ENCODE measurements at regions not wholly inside any gene's neighbourhood (a gene's known extent, or its start where the extent isn't known, plus 50 kb on each side); places are given as distances from the start of the nearest gene placed in this dataset.

GRCh38 chr4:180134091-180134866, 2108.9 kb upstream of the TENM3 start:
- Histone ChIP-seq H3K27ac (ENCODE audit: low read length) (no peak overlapping the region), H2AFZ (ENCODE audit: low read length) (no peak overlapping the region), H3K4me2 (ENCODE audit: low read depth, low read length, poor library complexity, severe bottlenecking) (no peak overlapping the region)

GRCh38 chr4:180141734-180142133, 2101.5 kb upstream of the TENM3 start:
- H4K20me1 ChIP-seq (ENCODE audit: insufficient read depth, low read depth, low read length), result no peaks in the 10 kb centered on the region
- H3K36me3 ChIP-seq (ENCODE audit: insufficient read depth, low read length), result no peaks in the 10 kb centered on the region
- H3K9me2 ChIP-seq (replicated peaks; ENCODE audit: insufficient read depth, low read length), result no peaks in the 10 kb centered on the region
- H3K4me3 ChIP-seq (ENCODE audit: low read length), result no peak overlapping the region
- no peaks in the 10 kb centered on the region for H3K4me1 ChIP-seq (ENCODE audit: low read length)
- no peak overlapping the region for H3K4me2 ChIP-seq (ENCODE audit: low read depth, low read length, poor library complexity, severe bottlenecking)
- no peaks in the 10 kb centered on the region for H3K9me3 ChIP-seq (ENCODE audit: low read length)
- H3K79me2 ChIP-seq (ENCODE audit: low read length), result no peaks in the 10 kb centered on the region
- H3K27ac ChIP-seq (ENCODE audit: low read length), result no peak overlapping the region
- H3K27me3 ChIP-seq (ENCODE audit: low read length), result no peaks in the 10 kb centered on the region
- no peak for DNase-seq
- H3K9ac ChIP-seq (ENCODE audit: low read length), result no peak overlapping the region
- H2AFZ ChIP-seq (ENCODE audit: low read length), result no peak overlapping the region

More at GRCh38 chr4:180134091-180134866, 2108.9 kb upstream of the TENM3 start:
- Histone ChIP-seq H3K4me1 (ENCODE audit: low read length) (no peaks in the 10 kb centered on the region), H3K36me3 (ENCODE audit: insufficient read depth, low read length) (no peaks in the 10 kb centered on the region), H3K9ac (ENCODE audit: low read length) (no peak overlapping the region), H3K4me3 (ENCODE audit: low read length) (no peak overlapping the region), H3K79me2 (ENCODE audit: low read length) (no peaks in the 10 kb centered on the region), H3K27me3 (ENCODE audit: low read length) (no peaks in the 10 kb centered on the region), H4K20me1 (ENCODE audit: insufficient read depth, low read depth, low read length) (no peaks in the 10 kb centered on the region), H3K9me2 (replicated peaks; ENCODE audit: insufficient read depth, low read length) (no peaks in the 10 kb centered on the region), H3K9me3 (ENCODE audit: low read length) (no peaks in the 10 kb centered on the region)
- no peak for DNase-seq

- Histone ChIP-seq H3K79me2 (ENCODE audit: low read length) (no peaks in the 10 kb centered on the region), H3K9ac (ENCODE audit: low read length) (no peak overlapping the region), H3K4me1 (ENCODE audit: low read length) (no peaks in the 10 kb centered on the region), H3K9me3 (ENCODE audit: low read length) (no peaks in the 10 kb centered on the region), H3K27ac (ENCODE audit: low read length) (no peak overlapping the region), H3K27me3 (ENCODE audit: low read length) (no peaks in the 10 kb centered on the region), H4K20me1 (ENCODE audit: insufficient read depth, low read depth, low read length) (no peaks in the 10 kb centered on the region), H3K4me3 (ENCODE audit: low read length) (no peak overlapping the region), H2AFZ (ENCODE audit: low read length) (no peak overlapping the region), H3K4me2 (ENCODE audit: low read depth, low read length, poor library complexity, severe bottlenecking) (no peak overlapping the region), H3K36me3 (ENCODE audit: insufficient read depth, low read length) (no peaks in the 10 kb centered on the region), H3K9me2 (replicated peaks; ENCODE audit: insufficient read depth, low read length) (no peaks in the 10 kb centered on the region)
- no peak for DNase-seq
These were observed 2094.5 kb upstream of the TENM3 start for GRCh38 chr4:180148737-180149136.

GRCh38 chr4:180150818-180151217, 2092.4 kb upstream of the TENM3 start:
- no peak overlapping the region for H3K4me2 ChIP-seq (ENCODE audit: low read depth, low read length, poor library complexity, severe bottlenecking)
- no peaks in the 10 kb centered on the region for H3K9me2 ChIP-seq (replicated peaks; ENCODE audit: insufficient read depth, low read length)
- peak; percentile 46 for DNase-seq
- no peaks in the 10 kb centered on the region for H3K79me2 ChIP-seq (ENCODE audit: low read length)
- no peaks in the 10 kb centered on the region for H3K9me3 ChIP-seq (ENCODE audit: low read length)
- H2AFZ ChIP-seq (ENCODE audit: low read length), result no peak overlapping the region
- H3K4me1 ChIP-seq (ENCODE audit: low read length), result peaks cover 3% of the 10 kb centered on the region
- no peak overlapping the region for H3K4me3 ChIP-seq (ENCODE audit: low read length)
- H3K9ac ChIP-seq (ENCODE audit: low read length), result no peak overlapping the region
- no peaks in the 10 kb centered on the region for H4K20me1 ChIP-seq (ENCODE audit: insufficient read depth, low read depth, low read length)
- H3K36me3 ChIP-seq (ENCODE audit: insufficient read depth, low read length), result no peaks in the 10 kb centered on the region
- no peak overlapping the region for H3K27ac ChIP-seq (ENCODE audit: low read length)
- H3K27me3 ChIP-seq (ENCODE audit: low read length), result no peaks in the 10 kb centered on the region

- Histone ChIP-seq H3K9ac (ENCODE audit: low read length) (no peak overlapping the region), H3K36me3 (ENCODE audit: insufficient read depth, low read length) (no peaks in the 10 kb centered on the region), H3K9me2 (replicated peaks; ENCODE audit: insufficient read depth, low read length) (no peaks in the 10 kb centered on the region), H3K4me2 (ENCODE audit: low read depth, low read length, poor library complexity, severe bottlenecking) (no peak overlapping the region), H3K4me1 (ENCODE audit: low read length) (peaks cover 19% of the 10 kb centered on the region), H3K79me2 (ENCODE audit: low read length) (no peaks in the 10 kb centered on the region), H2AFZ (ENCODE audit: low read length) (no peak overlapping the region), H3K27ac (ENCODE audit: low read length) (no peak overlapping the region), H3K4me3 (ENCODE audit: low read length) (no peak overlapping the region), H3K27me3 (ENCODE audit: low read length) (no peaks in the 10 kb centered on the region), H4K20me1 (ENCODE audit: insufficient read depth, low read depth, low read length) (no peaks in the 10 kb centered on the region), H3K9me3 (ENCODE audit: low read length) (no peaks in the 10 kb centered on the region)
- no peak for DNase-seq
These were observed 2090.4 kb upstream of the TENM3 start for GRCh38 chr4:180152831-180153230.

GRCh38 chr4:180153587-180153986, 2089.6 kb upstream of the TENM3 start:
- no peak for DNase-seq
- Histone ChIP-seq H3K27ac (ENCODE audit: low read length) (no peak overlapping the region), H3K4me3 (ENCODE audit: low read length) (no peak overlapping the region), H3K27me3 (ENCODE audit: low read length) (no peaks in the 10 kb centered on the region), H3K9me2 (replicated peaks; ENCODE audit: insufficient read depth, low read length) (no peaks in the 10 kb centered on the region), H3K9ac (ENCODE audit: low read length) (no peak overlapping the region), H2AFZ (ENCODE audit: low read length) (no peak overlapping the region), H3K9me3 (ENCODE audit: low read length) (no peaks in the 10 kb centered on the region), H3K79me2 (ENCODE audit: low read length) (no peaks in the 10 kb centered on the region), H4K20me1 (ENCODE audit: insufficient read depth, low read depth, low read length) (no peaks in the 10 kb centered on the region), H3K36me3 (ENCODE audit: insufficient read depth, low read length) (no peaks in the 10 kb centered on the region), H3K4me2 (ENCODE audit: low read depth, low read length, poor library complexity, severe bottlenecking) (no peak overlapping the region), H3K4me1 (ENCODE audit: low read length) (peaks cover 19% of the 10 kb centered on the region)

- Histone ChIP-seq H3K4me2 (ENCODE audit: low read depth, low read length, poor library complexity, severe bottlenecking) (peak overlapping the region; percentile 56), H3K4me3 (ENCODE audit: low read length) (0 out of 2 replicates have a peak overlapping the region, but pooled peaks have one; percentile 19), H3K27me3 (ENCODE audit: low read length) (no peaks in the 10 kb centered on the region), H3K9me3 (ENCODE audit: low read length) (no peaks in the 10 kb centered on the region), H3K4me1 (ENCODE audit: low read length) (peaks cover 19% of the 10 kb centered on the region), H2AFZ (ENCODE audit: low read length) (0 out of 2 replicates have a peak overlapping the region, but pooled peaks have one; percentile 34), H3K9me2 (replicated peaks; ENCODE audit: insufficient read depth, low read length) (no peaks in the 10 kb centered on the region), H4K20me1 (ENCODE audit: insufficient read depth, low read depth, low read length) (no peaks in the 10 kb centered on the region), H3K79me2 (ENCODE audit: low read length) (no peaks in the 10 kb centered on the region), H3K9ac (ENCODE audit: low read length) (0 out of 2 replicates have a peak overlapping the region, but pooled peaks have one; percentile 3), H3K36me3 (ENCODE audit: insufficient read depth, low read length) (no peaks in the 10 kb centered on the region), H3K27ac (ENCODE audit: low read length) (peak overlapping the region; percentile 76)
- DNase-seq, result peak; percentile 67
These were observed 2086.5 kb upstream of the TENM3 start for GRCh38 chr4:180156684-180157083.

- Histone ChIP-seq H3K27me3 (ENCODE audit: low read length) (no peaks in the 10 kb centered on the region), H3K79me2 (ENCODE audit: low read length) (no peaks in the 10 kb centered on the region), H3K9me3 (ENCODE audit: low read length) (no peaks in the 10 kb centered on the region), H3K9ac (ENCODE audit: low read length) (no peak overlapping the region), H4K20me1 (ENCODE audit: insufficient read depth, low read depth, low read length) (no peaks in the 10 kb centered on the region), H3K27ac (ENCODE audit: low read length) (no peak overlapping the region), H3K4me3 (ENCODE audit: low read length) (no peak overlapping the region), H3K4me1 (ENCODE audit: low read length) (peaks cover 19% of the 10 kb centered on the region), H3K36me3 (ENCODE audit: insufficient read depth, low read length) (no peaks in the 10 kb centered on the region), H2AFZ (ENCODE audit: low read length) (0 out of 2 replicates have a peak overlapping the region, but pooled peaks have one; percentile 43), H3K9me2 (replicated peaks; ENCODE audit: insufficient read depth, low read length) (no peaks in the 10 kb centered on the region), H3K4me2 (ENCODE audit: low read depth, low read length, poor library complexity, severe bottlenecking) (no peak overlapping the region)
- no peak for DNase-seq
These were observed 2082.8 kb upstream of the TENM3 start for GRCh38 chr4:180160195-180160983.
